NCI-H1436 treated with DMSO at 0.1 percent for 48 hours (cell line): ENCODE measurements at regions not wholly inside any gene's neighbourhood (a gene's known extent, or its start where the extent isn't known, plus 50 kb on each side); places are given as distances from the start of the nearest gene placed in this dataset.
"Not testable (repeated sequence)": the region's sequence is repeated elsewhere in the genome, so short reads cannot be mapped to it uniquely, and the experiment has no call there.

ENCODE experiments used
- DNase-seq: peaks from one replicate; lab custom pipeline; 2025; lab: John Stamatoyannopoulos, UW

DNA sequence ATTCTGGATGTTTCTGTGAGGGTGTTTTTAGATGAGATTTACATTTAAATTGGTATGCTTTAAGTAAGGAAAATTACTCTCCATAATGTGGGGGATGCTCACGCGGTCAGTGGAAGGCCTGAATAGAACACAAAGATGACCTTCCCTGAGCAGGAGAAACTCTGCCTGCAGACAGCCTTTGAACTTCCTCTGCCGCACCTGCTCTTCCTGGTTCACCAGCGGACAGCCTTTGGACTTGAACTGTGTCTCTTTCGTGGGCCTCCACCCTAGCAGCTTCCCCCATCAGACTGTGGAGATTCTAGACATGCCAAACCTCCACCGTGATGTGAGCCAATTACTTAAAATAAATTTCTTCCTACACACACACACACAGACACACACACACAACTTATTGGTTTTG, 210.7 kb downstream of the EFCAB11 start:
- no peak for DNase-seq

DNA sequence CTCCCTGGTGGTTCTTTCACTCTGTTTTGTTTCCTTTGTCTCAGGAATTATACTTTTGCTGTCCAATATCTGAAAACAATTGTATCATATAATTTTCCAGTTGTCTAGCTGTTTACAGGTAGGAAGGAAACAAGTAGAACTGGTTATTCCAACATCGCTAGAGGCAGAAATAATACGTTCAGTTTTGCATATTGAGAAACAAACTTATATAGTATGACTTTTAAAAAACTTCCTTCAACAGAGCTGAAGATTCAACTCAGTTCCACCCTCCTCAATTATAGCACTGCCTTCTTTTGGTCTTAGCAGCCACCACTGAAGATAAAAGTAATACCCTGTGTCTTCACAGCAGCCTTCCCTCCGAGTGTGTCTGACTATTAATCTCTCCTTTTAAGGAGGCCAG, 214.3 kb downstream of the EFCAB11 start:
- DNase-seq, result no peak

DNA sequence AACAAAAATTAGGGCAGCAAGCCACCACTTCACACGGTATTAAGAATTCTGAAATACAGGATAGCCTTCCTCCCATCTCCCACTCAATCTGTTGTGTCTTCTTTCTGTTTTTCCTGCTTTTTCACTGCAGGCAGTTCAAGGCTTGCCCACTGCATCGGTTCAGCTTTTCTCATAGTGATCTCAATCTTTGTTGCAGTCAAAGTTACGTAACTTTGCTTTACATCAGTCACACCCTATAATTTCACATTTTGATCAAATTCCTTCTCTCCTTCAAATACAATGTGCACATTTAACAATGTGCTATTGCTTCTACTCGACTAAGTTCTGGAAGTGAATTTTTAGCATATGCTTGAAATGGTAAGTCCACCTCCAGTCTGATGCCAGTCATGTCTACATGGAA, 217.6 kb downstream of the EFCAB11 start:
- no peak for DNase-seq

DNA sequence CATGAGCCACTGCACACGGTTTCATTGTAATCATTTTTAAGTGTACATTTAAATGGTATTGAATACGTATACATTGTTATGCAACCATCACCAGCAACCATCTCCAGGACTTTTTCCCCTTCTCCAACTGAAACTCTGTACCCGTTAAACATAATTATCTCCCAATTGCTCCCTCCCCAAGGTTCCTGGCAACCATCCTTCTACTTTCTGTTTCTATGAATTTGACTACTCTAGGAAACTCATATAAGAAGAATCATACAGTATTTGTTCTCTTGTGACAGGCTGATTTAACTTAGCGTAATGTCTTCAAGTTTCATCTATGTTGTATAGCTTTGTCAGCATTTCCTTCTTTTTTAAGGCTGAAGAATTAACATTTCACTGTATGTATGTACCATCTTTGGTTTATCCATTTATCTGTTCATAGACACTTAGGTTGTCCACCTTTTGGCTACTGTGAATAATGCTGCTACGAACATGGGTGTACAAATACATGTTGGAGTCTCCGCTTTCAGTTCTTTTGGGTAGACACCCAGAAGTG, 223.1 kb downstream of the EFCAB11 start:
- DNase-seq, result no peak

DNA sequence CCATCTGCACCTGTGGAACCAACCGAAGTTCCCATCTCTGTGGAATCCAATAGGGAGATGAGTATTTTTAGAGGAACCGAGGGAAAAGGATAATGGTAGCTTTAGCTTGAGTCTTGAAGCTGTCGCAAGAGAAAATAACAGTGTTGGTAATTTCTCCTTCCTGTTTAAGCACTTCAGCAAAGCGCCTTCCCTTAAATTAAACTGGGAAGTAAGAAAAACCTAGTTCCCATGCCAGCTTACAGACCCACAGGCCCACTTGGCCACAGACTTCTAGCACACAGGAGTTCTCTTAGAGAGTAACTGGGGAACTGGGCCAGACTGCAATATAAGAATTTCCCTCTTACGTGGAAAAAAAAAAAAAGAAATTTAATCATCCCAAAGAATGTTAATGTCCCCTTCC, 223.8 kb downstream of the EFCAB11 start:
- DNase-seq, result no peak

DNA sequence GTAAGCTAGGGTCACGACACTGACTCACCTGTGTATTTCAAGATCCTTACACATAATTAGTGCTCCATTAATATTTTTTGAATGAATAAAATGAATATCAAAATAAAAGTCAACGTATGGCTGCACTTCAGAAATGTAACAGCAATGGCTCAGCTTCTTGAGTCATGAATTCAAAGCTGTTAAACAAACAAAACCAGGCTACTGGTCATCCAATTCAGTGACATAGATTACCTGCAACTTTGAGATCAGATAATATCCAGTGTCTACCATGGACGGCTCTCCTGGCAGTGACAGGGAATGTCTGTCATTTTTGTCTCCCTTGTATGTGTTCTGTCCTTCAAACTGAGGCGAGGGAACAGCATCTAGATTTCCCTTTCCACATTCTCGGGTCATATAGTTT, 225.6 kb downstream of the EFCAB11 start:
- DNase-seq, result no peak

DNA sequence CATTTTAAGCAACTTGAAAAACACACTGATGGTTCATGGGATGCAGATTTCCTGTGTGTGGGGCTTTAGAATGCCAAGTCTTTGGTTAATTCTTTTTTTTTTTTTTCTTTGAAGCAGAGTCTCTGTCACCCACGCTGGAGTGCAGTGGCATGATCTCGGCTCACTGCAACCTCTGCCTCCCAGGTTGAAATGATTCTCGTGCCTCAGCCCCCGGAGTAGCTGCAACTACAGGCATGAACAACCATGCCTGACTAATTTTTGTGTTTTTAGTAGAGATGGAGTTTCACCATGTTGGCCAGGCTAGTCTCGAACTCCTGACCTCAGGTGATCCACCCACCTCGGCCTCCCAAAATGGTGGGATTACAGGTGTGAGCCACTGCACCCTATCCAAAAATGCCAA, 228.3 kb downstream of the EFCAB11 start:
- not testable (repeated sequence) for DNase-seq

DNA sequence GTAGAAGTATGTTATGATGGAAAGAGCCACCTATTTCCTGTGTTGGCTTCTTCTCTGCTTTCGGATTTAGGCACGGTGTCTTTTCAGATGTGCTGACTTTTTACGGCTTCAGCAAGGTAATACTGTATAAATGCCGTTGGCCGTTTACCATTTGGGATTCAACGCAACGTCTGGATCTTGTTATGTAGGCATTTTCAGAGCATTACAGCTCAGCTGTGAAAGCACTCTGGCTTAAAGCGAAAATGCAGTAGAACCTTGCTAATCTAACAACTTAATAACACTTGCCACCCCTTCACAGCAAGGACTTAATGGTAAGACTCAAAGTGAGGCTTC, 229.9 kb downstream of the EFCAB11 start:
- DNase-seq, result no peak

DNA sequence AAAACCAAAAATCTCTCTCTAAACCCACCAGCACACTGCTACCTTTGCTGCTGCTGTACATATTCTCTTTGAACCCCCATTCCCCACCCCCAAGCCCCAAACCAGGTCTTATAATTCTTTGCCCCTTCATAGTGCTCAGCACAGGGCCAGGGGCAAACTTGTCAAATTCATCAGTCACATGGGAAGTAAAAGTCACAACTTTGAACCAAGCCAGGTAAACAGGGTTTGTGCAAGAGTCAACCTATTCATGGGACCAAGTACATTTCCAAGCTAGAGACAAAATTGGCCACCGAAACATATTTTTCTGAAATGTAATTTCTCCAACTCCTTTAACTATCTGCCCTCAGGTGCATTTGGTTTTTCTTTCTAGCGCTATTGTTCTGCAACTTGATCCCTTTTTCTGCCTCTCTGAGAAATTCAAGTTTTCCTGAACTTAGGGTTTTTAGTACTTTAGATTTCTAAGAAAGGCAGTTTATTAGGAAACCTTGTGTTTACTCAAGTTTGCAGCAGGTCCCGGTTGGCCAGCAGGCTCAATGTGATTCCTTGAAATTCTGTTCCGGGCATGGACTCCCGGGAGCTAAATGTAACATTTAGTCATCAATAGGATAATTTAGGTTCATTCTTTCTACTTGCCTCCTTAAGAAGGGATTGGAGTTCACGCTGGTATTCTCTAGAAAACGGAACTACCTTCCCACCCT, 230.5 kb downstream of the EFCAB11 start:
- no peak for DNase-seq

DNA sequence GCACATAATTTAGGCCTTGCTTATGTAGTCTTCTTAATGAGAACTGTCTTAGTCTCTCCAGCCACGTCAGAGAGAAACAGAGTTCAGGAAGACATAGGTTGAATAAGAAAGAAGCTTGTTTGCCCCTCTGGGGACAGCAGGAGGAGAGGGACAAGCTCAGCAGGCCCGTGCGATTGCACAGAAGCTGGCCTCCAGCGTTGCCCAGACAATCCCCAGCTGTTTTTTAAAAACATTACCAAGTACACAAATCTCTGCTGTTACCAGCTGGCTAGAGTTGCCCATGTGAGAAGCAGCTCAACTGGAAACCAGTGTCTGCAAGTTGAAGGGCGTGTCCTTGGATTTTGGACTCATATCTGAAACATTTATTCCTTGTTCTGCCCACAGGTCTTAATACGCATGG, 232.6 kb downstream of the EFCAB11 start:
- DNase-seq, result no peak

DNA sequence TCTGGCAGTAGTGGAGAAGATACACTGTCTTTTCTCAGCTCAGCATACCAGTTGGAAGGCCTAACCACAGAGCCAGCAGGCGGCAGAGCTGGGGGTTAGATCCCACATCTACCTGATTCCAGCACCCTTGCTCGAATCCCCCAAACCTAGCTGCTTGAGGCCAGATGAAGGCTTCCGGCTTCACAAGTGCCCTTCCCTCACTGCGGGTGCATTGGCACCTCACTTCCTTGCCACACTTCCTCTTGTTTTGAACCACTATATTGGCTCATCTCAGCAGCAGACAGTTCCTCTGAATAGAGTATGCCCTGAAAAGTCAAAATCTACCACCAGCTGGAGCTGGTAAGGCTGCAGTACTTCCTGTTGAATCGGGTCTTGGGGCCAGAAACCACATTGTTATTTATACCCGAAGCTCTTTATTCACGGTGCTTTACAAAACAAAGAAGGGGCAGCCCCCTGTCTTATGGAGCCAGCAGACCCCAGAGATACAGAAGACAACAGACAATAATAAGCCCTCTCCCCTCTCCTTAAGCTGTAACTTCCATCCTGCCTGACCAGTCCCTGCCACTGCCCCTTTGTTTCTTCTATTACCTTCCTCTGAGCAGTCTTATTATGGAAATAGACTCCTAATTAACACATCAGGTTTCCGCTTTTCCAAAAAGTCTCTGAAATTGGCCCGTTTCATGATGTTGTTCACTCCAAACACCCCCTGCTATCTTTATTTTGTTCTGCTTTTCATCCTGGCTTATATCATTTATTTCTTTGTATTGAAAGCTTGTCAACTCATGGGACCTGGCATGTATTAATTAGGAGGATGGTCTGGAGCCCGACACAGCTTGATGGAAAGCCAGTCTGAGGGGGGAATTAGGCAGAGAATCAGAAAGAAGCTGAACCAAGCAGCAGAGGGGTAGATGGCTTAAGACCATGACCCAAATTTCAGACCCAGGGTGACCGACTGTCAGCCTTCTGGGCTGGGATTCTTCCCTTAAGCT, 233.5 kb downstream of the EFCAB11 start:
- DNase-seq, result no peak

DNA sequence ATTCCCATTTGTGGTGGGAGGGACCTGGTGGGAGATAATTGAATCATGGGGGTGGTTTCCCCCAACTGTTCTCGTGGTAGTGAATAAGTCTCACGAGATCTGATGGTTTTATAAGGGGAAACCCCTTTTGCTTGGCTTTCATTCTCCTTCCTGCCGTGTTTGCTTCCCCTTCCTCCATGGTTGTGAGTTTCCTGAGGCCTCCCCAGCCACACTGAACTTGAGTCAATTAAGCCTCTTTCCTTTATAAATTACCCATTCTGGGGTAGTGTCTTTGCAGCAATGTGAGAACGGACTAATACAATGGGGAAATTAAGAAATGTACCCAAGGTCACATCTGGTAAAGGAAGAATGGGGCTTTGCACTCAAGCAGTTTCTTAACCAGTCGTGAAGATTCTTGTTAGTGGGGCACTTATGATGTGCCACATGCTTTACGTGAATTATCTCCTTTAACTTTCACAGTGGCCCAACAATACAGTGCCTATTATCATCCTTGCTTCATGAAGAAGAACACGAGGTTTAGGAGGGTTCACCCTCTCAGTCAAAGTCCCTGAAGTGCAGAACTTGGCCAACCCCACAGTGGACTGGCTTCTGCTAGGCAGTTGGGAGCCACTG, 234.3 kb downstream of the EFCAB11 start:
- no peak for DNase-seq

DNA sequence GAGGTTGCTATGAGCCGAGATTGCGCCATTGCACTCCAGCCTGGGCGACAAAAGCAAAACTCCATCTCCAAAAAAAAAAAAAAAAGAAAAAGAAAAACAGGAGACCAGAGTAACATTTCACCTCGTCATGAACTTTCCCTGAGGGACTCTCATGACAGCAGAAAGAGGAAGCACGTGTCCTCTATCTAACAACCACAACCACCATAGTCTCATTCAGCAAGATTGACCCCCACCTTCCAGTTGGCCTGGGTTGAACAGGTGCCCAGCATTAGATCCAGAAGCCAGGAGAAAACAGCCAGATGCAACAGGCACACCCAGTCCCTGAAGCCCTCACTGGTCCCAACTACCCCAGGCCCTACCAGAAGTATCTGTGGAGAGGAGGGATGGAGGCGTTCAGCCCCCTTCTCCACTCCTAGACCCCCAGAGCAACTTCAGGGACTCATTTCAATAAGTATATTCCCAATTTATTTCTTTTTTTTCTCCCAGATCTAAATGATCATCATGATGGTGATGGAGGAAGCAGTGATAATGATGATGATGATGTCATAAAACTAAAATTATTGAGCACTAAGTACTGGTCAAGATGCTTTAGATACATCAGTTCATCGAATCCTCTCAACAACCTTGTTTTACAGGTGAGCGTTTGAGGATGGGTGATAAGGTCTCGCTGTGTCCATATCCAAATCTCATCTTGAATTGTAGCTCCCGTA, 235.0 kb downstream of the EFCAB11 start:
- DNase-seq, result no peak

DNA sequence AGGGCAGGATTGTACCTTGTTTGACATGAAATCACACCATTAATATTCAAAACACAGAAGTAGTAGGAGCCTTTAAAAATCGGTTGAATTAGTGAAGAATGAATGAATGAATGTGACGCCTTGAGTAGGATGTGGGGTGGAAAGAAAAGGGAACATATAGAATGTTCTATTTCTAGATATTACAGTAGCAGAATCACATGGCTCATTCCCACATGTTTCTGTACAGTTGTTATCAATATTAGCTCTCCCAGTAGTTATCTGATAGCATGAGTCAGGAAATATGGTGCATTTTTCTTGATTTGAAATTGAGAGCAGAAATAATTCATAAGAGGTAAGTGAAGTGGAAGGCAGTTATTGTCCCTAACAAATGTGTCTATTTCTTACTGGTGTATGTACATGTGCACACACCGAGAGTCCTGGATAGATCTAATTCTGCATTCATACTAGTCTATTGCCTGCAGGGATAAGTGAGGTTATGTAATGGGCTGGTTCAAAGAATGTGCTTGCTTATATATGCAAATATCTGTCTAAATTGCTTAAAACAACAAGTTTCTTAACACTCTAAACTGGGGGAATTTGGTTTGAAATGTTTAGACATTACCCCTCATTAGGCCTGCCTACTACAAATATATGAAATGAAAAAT, 245.4 kb downstream of the EFCAB11 start:
- no peak for DNase-seq

DNA sequence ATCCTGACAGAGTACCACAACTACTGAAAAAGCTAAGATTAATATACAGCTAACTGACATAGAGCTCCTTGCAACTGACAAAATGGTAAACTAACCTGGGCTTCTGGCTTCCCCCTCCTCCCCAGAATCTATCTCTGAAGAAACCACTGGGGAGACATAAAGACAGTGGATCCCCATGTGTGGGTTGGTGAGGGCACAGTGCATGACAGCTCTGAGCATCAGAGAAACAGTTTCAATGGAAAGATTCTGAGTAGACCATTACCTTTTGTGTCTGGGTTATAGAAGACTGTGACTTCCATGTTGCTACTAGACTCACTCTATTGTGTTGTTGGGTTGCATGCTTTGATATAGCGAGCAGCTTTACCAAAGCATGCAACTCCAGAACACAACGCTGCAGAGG, 247.4 kb downstream of the EFCAB11 start:
- DNase-seq, result no peak

DNA sequence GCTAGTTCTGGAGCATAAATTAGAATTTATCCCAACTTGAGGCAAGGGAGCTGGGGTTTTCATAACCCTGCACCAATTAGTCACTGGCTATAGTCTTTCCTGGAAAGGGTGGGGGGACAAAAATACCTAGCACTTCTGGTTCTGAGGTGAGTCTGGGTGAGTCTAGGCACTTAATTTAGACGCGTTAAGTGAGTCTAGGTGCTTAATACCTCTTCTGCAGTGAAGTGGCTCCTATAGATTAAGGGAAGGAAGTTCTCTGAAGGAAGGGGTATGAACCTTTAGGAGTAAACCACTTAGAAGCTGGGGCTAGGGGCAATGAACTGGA, 251.7 kb downstream of the EFCAB11 start:
- no peak for DNase-seq

DNA sequence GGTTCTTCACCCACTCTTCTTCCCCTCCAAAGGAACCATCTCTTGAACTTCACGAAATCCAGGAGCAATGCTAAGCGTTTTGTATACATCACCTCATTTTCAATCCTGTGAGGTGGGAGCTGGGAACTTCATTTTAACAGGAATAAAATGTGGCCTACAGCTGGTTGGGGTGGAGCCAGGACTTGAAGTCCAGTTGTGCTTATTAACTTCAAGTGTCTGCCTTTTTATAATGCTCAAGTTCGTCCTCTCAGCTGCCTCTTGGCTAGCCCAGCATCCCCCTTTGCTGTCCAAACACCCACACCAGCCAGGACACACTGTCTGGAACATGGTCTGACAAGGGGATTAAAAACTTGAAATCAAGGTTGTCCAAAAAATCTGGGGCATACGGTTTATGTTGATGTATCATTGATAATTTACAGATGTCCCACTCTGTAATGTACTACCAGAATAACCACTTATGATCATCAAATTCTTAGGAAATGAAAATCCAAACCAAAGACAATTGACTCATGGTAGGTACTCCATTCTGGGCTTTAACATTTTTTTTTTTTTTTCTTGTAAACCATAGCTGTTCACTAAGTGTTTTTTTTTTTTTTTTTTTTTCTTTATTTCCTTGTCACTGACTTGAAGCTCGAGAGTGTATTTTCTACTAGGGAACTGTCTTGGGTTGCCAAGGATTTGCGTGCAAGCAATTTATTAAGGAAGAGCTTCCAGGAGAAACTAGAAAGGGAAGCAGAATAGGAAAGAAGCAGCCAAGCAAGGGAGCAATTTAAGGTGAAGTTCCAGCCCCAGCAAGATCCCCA, 252.3 kb downstream of the EFCAB11 start:
- no peak for DNase-seq

DNA sequence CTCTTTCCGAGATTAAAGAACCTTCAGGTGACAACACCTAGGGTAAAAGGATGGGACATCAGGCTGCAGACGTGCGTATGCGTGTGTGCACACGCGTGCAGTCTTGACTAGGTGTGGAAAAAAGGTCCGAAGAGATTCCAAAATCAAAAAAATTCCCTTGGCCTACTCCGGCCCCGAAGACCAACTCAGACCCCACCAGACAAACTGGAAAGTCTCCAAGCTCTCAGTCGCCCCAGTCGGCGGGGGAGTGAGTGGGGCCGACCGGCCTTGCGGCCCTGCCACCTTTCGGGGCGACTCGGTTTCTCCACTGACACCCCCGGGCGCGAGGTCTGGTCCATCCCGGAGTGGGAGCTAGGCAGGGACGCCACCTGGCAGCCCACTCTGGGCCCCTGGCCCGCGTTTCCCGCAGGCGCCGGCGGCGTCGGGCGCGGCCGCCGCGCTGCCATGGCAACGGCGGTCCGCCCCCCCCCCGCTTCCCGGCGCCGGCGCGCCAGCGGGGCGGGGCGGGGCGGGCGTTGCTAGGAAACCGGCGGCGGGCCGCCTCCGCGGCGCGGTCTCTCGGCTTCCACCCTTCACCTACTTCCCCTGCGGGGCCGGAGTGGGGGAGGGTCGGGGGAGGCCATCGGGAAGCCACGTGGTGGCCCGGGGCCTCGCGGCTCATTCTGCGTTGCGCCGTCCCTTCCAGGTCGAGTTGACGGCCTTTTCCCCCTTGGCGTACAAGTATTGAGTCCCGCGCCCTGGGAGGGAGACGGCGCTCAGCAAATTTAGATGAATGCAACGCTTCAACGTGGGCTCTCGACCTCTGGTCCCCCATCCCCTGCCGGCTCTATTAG, 253.1 kb downstream of the EFCAB11 start:
- DNase-seq, result no peak

DNA sequence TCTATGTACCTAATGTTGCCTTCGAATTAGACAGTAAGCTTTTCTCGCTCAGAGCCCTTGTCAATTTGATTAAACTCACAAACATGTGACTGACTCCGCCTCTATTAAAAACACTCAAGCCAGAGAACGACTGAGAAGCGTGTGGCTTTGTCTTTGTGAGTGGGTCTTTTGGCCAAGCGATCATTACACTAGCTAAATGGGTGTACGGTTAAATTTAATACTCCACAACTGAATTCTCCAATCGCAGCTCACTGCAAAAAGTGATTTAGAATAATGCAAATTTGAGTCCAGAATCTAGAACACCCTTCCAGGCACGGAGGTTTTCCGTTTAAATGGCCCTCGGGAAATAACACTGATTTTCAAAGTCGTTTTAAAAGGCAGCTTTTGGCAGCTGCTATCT, 253.7 kb downstream of the EFCAB11 start:
- DNase-seq, result peak; percentile 18

DNA sequence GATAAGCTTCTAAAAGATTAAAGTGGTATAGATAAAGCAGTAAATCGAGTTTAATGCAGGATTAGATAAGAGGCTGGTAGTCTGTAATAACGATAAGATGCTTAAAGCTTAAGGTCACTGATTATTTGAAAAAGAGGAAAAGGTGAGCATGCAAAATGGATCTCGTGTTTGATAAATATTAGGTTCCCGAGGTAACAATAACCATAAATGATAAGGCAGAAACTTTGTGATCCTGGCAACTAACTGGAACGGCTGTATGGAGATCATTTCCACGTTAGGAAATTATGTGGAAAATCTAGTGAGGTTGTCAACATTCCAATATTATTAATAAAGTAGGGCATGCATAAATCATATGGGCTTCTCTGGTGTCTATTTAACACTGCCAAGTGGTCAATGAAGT, 255.5 kb downstream of the EFCAB11 start:
- no peak for DNase-seq
